ENCODE measurements at regions not wholly inside any gene's neighbourhood (a gene's known extent, or its start where the extent isn't known, plus 50 kb on each side); places are given as distances from the start of the nearest gene placed in this dataset.

DNA sequence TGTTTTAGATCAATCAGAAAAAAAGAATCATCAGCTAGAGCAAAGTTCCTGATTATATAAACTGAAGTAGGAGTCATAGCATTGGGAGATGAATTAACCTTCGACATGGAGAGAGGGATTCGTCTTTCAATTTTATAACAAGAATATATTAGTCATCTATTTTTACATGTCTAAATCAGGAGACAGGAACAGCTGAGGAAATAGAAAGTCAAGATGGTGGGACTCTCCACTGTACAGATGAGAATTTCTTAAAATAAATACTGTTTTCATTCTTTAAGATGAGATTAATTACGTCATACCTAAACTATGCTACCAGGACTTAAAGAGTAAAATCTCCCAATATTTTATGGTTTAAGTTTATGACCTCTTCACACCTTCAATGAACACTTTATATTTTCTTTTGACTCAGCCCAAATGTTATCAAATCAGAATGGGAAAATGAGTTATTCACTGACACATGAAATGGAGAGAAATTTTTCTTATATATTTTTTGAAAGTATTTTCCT is 1137.7 kb downstream of the EPHA7 start:
- TF ChIP-seq, protein P1, sequence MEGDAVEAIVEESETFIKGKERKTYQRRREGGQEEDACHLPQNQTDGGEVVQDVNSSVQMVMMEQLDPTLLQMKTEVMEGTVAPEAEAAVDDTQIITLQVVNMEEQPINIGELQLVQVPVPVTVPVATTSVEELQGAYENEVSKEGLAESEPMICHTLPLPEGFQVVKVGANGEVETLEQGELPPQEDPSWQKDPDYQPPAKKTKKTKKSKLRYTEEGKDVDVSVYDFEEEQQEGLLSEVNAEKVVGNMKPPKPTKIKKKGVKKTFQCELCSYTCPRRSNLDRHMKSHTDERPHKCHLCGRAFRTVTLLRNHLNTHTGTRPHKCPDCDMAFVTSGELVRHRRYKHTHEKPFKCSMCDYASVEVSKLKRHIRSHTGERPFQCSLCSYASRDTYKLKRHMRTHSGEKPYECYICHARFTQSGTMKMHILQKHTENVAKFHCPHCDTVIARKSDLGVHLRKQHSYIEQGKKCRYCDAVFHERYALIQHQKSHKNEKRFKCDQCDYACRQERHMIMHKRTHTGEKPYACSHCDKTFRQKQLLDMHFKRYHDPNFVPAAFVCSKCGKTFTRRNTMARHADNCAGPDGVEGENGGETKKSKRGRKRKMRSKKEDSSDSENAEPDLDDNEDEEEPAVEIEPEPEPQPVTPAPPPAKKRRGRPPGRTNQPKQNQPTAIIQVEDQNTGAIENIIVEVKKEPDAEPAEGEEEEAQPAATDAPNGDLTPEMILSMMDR (IDR thresholded peaks at IDR 0.05) = no peak
- TF ChIP-seq POLR2A (IDR thresholded peaks at IDR 0.05) = no peak

All from thyroid gland (tissue), 4 donors.